Mammary epithelial cell (primary cell): ENCODE measurements at regions not wholly inside any gene's neighbourhood (a gene's known extent, or its start where the extent isn't known, plus 50 kb on each side); places are given as distances from the start of the nearest gene placed in this dataset.

Experiments
- EZH2 ChIP-seq: IDR thresholded peaks from 2 replicates; pipeline ENCODE4 v1.6.1; 2012; ENCODE audit warnings: low read length, inconsistent platforms, borderline replicate concordance
- TF ChIP-seq, protein P1 (sequence below), 2 donors: IDR thresholded peaks in 1 of 2; conservative IDR thresholded peaks in 1 of 2; 2 replicates each; pipeline ENCODE4 v1.5.1; 2011 to 2012; ENCODE audit warnings: inconsistent platforms in 2 of 2, low read length in 2 of 2, mild to moderate bottlenecking in 2 of 2, control low read depth in 1 of 2, low read depth in 1 of 2; ENCODE audit not compliant: insufficient read depth in 1 of 2; ENCODE audit errors: extremely low read depth in 1 of 2

DNA sequence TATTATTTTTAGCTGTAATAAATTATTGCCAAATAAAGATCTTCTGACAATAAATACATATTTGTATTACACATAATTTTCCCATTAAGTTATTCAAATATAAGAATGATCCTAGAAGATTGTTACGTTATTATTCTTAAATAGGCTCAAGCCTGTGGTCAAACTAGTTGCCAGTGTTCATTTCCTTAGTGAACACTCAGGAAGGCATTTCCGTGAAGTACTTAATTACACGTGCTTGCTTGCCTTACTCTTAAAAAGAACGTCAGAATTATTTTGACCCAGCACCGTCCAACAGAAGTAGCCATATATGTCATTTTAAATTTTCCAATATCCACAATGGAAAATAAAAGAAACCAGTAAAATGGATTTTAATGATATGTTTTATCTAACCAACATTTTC lies 249.8 kb downstream of the TXNL1 start:
- TF ChIP-seq, protein P1, sequence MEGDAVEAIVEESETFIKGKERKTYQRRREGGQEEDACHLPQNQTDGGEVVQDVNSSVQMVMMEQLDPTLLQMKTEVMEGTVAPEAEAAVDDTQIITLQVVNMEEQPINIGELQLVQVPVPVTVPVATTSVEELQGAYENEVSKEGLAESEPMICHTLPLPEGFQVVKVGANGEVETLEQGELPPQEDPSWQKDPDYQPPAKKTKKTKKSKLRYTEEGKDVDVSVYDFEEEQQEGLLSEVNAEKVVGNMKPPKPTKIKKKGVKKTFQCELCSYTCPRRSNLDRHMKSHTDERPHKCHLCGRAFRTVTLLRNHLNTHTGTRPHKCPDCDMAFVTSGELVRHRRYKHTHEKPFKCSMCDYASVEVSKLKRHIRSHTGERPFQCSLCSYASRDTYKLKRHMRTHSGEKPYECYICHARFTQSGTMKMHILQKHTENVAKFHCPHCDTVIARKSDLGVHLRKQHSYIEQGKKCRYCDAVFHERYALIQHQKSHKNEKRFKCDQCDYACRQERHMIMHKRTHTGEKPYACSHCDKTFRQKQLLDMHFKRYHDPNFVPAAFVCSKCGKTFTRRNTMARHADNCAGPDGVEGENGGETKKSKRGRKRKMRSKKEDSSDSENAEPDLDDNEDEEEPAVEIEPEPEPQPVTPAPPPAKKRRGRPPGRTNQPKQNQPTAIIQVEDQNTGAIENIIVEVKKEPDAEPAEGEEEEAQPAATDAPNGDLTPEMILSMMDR (conservative IDR thresholded peaks at IDR 0.05 in 1 of 2, IDR thresholded peaks at IDR 0.05 in 1 of 2; ENCODE audit: extremely low read depth in 1 of 2, insufficient read depth in 1 of 2, low read depth in 1 of 2, low read length in 2 of 2), result no peak
- TF ChIP-seq EZH2, result no peak
